GM12875 (cell line): ENCODE measurements at regions not wholly inside any gene's neighbourhood (a gene's known extent, or its start where the extent isn't known, plus 50 kb on each side); places are given as distances from the start of the nearest gene placed in this dataset.

Experiments used
- H3K4me3 ChIP-seq: one replicate; pipeline ENCODE4 v1.5.1; 2011; ENCODE audit warnings: low read depth, low read length, control low read depth
- CTCF ChIP-seq: IDR thresholded peaks from 2 replicates; pipeline ENCODE4 v1.5.1; 2011; ENCODE audit warnings: low read depth, mild to moderate bottlenecking, control low read depth, inconsistent platforms, low read length, moderate library complexity, borderline replicate concordance; ENCODE audit not compliant: insufficient read depth

- H3K4me3 ChIP-seq, result no peak overlapping the region
- no peak for TF ChIP-seq CTCF
Observed at GRCh38 chr2:118668431-118669424, 178.7 kb downstream of the EN1 start.

- H3K4me3 ChIP-seq, result no peak overlapping the region
Observed at GRCh38 chr2:118667964-118668363, 179.5 kb downstream of the EN1 start.

GRCh38 chr2:118667348-118667747 is 180.1 kb downstream of the EN1 start:
- no peak for TF ChIP-seq CTCF
- no peak overlapping the region for H3K4me3 ChIP-seq

More at GRCh38 chr2:118667964-118668363, 179.5 kb downstream of the EN1 start:
- no peak for TF ChIP-seq CTCF

DNA sequence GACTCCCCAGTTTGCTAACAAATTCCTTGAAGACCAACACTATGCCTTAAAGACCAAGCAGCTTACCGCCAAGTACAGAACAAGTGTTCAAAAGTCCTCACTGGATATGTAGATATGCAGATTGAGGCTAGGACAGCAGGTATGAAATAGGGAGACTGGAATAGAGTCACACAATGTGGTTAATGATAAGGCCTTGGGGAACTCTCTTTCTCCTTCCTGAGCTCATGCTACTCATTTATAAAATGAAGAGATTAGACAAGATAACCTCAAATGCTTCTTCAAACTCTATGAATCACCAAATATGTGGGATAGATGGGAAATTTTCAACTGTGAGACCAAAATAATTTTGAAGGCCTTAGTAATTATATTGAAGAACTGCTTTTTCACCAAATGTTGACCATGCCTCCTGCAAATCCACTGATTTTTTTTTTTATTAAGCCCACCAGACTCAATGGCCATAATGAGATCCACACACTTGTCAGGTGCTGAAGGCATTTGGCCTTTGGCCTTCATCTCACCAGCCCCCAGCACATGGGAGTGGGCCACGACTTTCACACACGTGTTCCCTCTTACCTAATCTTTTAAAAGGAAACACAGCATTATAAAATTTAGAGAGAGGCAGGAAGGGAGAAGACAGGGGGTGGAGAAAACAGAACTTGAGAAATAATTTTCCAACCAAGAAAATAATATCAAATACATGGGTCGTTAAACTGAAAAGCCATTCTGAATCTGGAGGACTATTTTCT is 181.5 kb downstream of the EN1 start:
- no peak overlapping the region for H3K4me3 ChIP-seq
- no peak for TF ChIP-seq CTCF

DNA sequence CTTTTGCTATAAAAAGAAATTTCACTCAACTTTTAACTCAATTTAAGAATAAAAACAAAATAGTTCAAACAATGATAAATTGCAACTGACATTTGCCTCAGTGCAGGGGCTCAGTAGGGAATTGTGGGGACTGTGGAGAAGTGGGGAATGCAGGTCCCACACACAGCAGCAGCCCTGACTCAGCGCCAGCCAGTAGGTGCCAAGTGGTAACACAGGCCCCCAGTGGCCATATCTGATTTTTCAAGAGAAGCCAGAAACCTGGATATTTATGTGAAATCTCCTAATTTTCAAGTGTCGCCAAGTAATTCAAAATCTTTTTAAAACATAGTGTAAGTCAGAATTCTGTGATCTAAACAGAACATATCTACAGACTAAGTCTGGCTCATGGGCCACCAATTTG is 186.3 kb downstream of the EN1 start:
- no peak for TF ChIP-seq CTCF
- H3K4me3 ChIP-seq, result no peak overlapping the region

- TF ChIP-seq CTCF, result no peak
- no peak overlapping the region for H3K4me3 ChIP-seq
Observed at GRCh38 chr2:118658596-118659198, 188.8 kb downstream of the EN1 start.
